Natural killer cell (primary cell): ENCODE measurements at regions not wholly inside any gene's neighbourhood (a gene's known extent, or its start where the extent isn't known, plus 50 kb on each side); places are given as distances from the start of the nearest gene placed in this dataset.

Source experiments
- ATAC-seq, 3 donors: fragments of 150-1000 bp in 2 of 3; fragments of 200-7000 bp in 1 of 3; cut with Tn5 transposase; 1 replicate in 1 of 3; 2 replicates in 2 of 3; pipeline ENCODE4 v1.10.0; 2021; ENCODE audit warnings: mild to moderate bottlenecking in 2 of 3, moderate library complexity in 2 of 3
- DNase-seq, 2 donors: peaks; one replicate each; pipeline versions ENCODE4 v3.0.0 to v3.0.0-alpha.2; 2013 to 2021; ENCODE audit warnings: mixed read lengths in 1 of 2
- H3K27ac ChIP-seq: one replicate; pipeline ENCODE4 v1.5.1; 2013; ENCODE audit warnings: mild to moderate bottlenecking, low read length
- H3K27me3 ChIP-seq: one replicate; pipeline ENCODE4 v1.6.1; 2013; ENCODE audit warnings: low read length; ENCODE audit not compliant: control insufficient read depth, insufficient read depth
- H3K36me3 ChIP-seq: one replicate; pipeline ENCODE4 v1.6.1; 2013; ENCODE audit warnings: low read length; ENCODE audit not compliant: control insufficient read depth, insufficient read depth
- H3K4me1 ChIP-seq: one replicate; pipeline ENCODE4 v1.6.1; 2013; ENCODE audit warnings: low read length; ENCODE audit not compliant: control insufficient read depth, insufficient read depth
- H3K4me3 ChIP-seq: one replicate; pipeline ENCODE4 v1.5.1; 2013; ENCODE audit warnings: low read length
- H3K9me3 ChIP-seq: one replicate; pipeline ENCODE4 v1.6.1; 2013; ENCODE audit warnings: low read length; ENCODE audit not compliant: control insufficient read depth, insufficient read depth
- H3K27ac Mint-ChIP-seq, 2 donors: one replicate each; pipeline ENCODE4 v1.8.0; 2022; ENCODE audit warnings: mild to moderate bottlenecking in 2 of 2, mixed read lengths in 2 of 2, moderate library complexity in 1 of 2
- H3K27me3 Mint-ChIP-seq, 2 donors: one replicate each; pipeline ENCODE4 v1.8.0; 2022; ENCODE audit warnings: low read depth in 2 of 2, mixed read lengths in 2 of 2
- H3K36me3 Mint-ChIP-seq: one replicate; pipeline ENCODE4 v1.8.0; 2022; ENCODE audit warnings: mixed read lengths
- H3K4me1 Mint-ChIP-seq, 2 donors: one replicate each; pipeline ENCODE4 v1.8.0; 2022; ENCODE audit warnings: mixed read lengths in 2 of 2
- H3K4me3 Mint-ChIP-seq: one replicate; pipeline ENCODE4 v1.8.0; 2022; ENCODE audit warnings: mild to moderate bottlenecking, moderate library complexity, mixed read lengths
- H3K9me3 Mint-ChIP-seq, 2 donors: one replicate each; pipeline ENCODE4 v1.8.0; 2022; ENCODE audit warnings: mixed read lengths in 2 of 2
- WGBS: methylation state at CpG from one replicate; pipeline ENCODE4 v1.1.7; 2013; ENCODE audit warnings: missing lambda C conversion rate; ENCODE audit not compliant: insufficient coverage; 5-methylcytosine and 5-hydroxymethylcytosine counted together
- intact Hi-C: fragments of 100-400 bp; cut with micrococcal nuclease; formaldehyde crosslinking; loops from one replicate; pipeline ENCODE4 v1.14.2; 2022
- TF ChIP-seq, protein P1 (sequence below): fragments of 200-600 bp; IDR thresholded peaks from one replicate; pipeline ENCODE4 v1.8.0; 2022; ENCODE audit warnings: antibody characterized with exemption

DNA sequence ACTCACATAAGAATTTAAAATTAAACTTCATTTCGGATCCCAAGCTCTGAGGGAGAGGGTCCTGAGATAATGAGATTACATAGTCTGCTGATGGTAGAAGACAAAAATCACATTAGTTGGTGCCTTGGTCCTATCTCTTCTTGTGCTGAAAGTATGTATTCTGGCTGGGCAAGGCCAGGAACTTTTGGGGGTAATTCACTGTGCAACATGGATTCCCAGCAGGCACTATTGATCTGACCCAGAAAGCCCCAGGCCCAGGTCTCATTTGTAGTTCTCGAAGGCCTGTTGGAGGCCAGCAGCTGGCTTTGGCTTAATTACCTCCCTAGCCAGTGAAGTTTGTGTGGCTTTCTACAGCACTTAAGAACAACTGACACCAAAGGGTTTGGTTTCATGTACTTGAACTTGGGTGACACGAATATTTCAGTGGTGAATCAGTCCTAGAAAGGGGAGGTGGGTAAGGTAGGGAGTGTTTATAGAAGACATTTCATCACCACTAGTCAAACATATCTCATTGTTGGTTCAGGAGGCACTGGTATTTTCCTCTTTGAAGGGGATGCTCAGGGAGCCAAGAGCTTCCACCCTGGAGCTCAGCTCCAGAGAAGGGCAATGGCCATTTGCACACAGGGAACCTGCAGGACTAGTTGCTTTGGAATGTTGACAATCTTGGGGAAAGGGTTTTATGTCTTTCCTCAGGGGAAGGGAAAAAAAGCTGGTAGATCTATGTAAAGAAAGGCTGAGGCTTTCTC is 217.8 kb downstream of the OSR1 start:
- no peaks in the 10 kb centered on the region for H3K36me3 ChIP-seq
- no peak overlapping the region for H3K4me3 ChIP-seq
- TF ChIP-seq, protein P1, sequence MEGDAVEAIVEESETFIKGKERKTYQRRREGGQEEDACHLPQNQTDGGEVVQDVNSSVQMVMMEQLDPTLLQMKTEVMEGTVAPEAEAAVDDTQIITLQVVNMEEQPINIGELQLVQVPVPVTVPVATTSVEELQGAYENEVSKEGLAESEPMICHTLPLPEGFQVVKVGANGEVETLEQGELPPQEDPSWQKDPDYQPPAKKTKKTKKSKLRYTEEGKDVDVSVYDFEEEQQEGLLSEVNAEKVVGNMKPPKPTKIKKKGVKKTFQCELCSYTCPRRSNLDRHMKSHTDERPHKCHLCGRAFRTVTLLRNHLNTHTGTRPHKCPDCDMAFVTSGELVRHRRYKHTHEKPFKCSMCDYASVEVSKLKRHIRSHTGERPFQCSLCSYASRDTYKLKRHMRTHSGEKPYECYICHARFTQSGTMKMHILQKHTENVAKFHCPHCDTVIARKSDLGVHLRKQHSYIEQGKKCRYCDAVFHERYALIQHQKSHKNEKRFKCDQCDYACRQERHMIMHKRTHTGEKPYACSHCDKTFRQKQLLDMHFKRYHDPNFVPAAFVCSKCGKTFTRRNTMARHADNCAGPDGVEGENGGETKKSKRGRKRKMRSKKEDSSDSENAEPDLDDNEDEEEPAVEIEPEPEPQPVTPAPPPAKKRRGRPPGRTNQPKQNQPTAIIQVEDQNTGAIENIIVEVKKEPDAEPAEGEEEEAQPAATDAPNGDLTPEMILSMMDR, result no peak
- ATAC-seq (no peak), DNase-seq (no peak)
- no peaks in the 10 kb centered on the region for H3K27me3 Mint-ChIP-seq
- H3K4me1 ChIP-seq, result no peaks in the 10 kb centered on the region
- 88% methylated on average over 2 of the region's 3 CpGs for WGBS
- H3K27me3 ChIP-seq, result no peaks in the 10 kb centered on the region
- no peaks in the 10 kb centered on the region for H3K4me1 Mint-ChIP-seq
- H3K27ac Mint-ChIP-seq, result no peak overlapping the region
- intact Hi-C loops, result no loop called here
- H3K4me3 Mint-ChIP-seq, result no peak overlapping the region
- H3K27ac ChIP-seq, result no peak overlapping the region
- H3K9me3 ChIP-seq, result no peaks in the 10 kb centered on the region
- peaks cover 4 to 5% of the 10 kb centered on the region in 2 donors for H3K9me3 Mint-ChIP-seq
- H3K36me3 Mint-ChIP-seq, result peaks cover 8% of the 10 kb centered on the region

DNA sequence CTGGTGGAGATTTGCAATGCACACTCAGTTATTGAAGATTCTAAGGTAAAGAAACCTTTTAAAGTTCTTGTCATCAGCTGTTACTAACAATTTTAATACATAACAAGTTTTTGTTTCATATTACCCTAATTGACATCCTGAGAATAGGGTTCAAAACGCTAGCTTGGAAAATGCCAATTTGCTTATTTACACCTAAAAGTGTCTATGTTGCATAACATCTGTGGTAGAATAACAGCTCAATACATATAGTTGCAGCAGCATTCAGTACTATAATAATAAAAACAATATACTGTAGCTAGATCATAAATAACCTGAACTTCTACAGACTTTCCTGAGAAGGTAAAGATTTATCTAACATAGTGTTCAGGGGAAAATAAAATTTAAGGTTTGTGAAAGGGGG is 219.0 kb downstream of the OSR1 start:
- no peak for ATAC-seq
- H3K4me3 Mint-ChIP-seq, result no peak overlapping the region
- no peak overlapping the region for H3K27ac Mint-ChIP-seq
- TF ChIP-seq, protein P1, result no peak
- DNase-seq, result no peak
- no peak overlapping the region for H3K27ac ChIP-seq
- H3K9me3 Mint-ChIP-seq, result peaks cover 4 to 5% of the 10 kb centered on the region in 2 donors
- H3K27me3 Mint-ChIP-seq, result no peaks in the 10 kb centered on the region
- H3K4me3 ChIP-seq, result no peak overlapping the region
- no CpG with 5 or more reads among the region's 1 CpG for WGBS
- H3K27me3 ChIP-seq, result no peaks in the 10 kb centered on the region
- H3K36me3 Mint-ChIP-seq, result peaks cover 8% of the 10 kb centered on the region
- H3K36me3 ChIP-seq, result no peaks in the 10 kb centered on the region
- intact Hi-C loops, result no loop called here
- no peaks in the 10 kb centered on the region for H3K4me1 Mint-ChIP-seq
- H3K9me3 ChIP-seq, result no peaks in the 10 kb centered on the region
- H3K4me1 ChIP-seq, result no peaks in the 10 kb centered on the region

DNA sequence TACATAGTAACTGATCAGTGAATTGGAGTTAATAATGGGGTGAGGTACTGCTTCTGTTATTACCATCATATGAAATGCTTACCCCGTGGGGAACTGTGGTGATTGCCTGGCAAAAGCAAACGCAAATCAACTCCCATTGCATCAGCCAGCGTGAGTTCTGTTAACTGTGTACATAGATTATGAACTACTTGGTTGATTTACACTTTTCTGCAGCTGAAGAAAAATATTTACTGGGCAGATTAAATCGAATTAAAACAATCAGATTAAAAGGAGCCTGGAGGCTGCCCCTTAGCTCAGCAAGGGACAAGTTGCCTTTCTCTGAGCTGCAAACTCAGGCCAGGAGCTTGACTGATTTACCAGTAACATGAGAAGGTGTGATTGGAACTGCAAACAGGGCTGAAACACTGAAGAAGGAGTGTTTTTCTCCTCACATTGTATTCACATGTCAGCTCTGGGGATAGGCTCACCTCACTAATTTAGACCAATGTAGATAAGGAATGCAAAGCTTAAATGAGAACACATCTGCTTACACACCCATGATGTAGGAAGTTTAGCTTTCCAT is 220.1 kb downstream of the OSR1 start:
- Histone ChIP-seq H3K27me3 (no peaks in the 10 kb centered on the region), H3K9me3 (no peaks in the 10 kb centered on the region), H3K36me3 (no peaks in the 10 kb centered on the region), H3K27ac (no peak overlapping the region), H3K4me3 (no peak overlapping the region), H3K4me1 (no peaks in the 10 kb centered on the region)
- no peaks in the 10 kb centered on the region for H3K27me3 Mint-ChIP-seq
- H3K4me3 Mint-ChIP-seq, result no peak overlapping the region
- H3K36me3 Mint-ChIP-seq, result peaks cover 6% of the 10 kb centered on the region
- no peak overlapping the region for H3K27ac Mint-ChIP-seq
- intact Hi-C loops, result no loop called here
- 30% methylated on average over 3 of the region's 4 CpGs for WGBS
- TF ChIP-seq, protein P1, result no peak
- H3K4me1 Mint-ChIP-seq, result no peaks in the 10 kb centered on the region
- no peak for ATAC-seq
- no peak for DNase-seq
- peaks cover 8 to 9% of the 10 kb centered on the region in 2 donors for H3K9me3 Mint-ChIP-seq

DNA sequence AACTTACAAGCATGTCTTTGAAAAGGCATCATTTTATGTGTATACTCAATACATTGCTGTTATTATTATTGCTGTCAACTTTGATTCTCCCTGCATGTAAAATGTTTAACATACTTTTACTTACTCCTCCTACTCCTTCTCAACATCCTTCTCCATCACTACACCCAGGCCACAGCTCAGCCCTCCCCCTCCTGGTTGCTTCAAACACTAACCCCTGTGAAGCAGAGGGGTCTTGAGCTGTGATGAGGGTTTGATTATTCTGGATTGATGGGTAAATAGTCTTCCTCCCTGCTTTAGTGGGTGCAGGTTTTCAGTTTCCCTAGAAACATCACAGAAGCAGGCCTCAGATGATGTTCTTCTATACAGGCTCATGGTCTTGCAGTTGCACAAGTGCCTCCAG is 221.0 kb downstream of the OSR1 start:
- H3K4me3 ChIP-seq, result no peak overlapping the region
- Mint-ChIP-seq H3K4me3 (no peak overlapping the region), H3K9me3 (peaks cover 5 to 10% of the 10 kb centered on the region in 2 donors), H3K27ac (no peak overlapping the region), H3K27me3 (no peaks in the 10 kb centered on the region), H3K36me3 (no peaks in the 10 kb centered on the region), H3K4me1 (no peaks in the 10 kb centered on the region)
- H3K9me3 ChIP-seq, result no peaks in the 10 kb centered on the region
- H3K36me3 ChIP-seq, result no peaks in the 10 kb centered on the region
- no peaks in the 10 kb centered on the region for H3K27me3 ChIP-seq
- TF ChIP-seq, protein P1, result no peak
- no peaks in the 10 kb centered on the region for H3K4me1 ChIP-seq
- intact Hi-C loops, result no loop called here
- ATAC-seq (no peak), DNase-seq (no peak)
- H3K27ac ChIP-seq, result no peak overlapping the region
